ENCODE measurements at regions not wholly inside any gene's neighbourhood (a gene's known extent, or its start where the extent isn't known, plus 50 kb on each side); places are given as distances from the start of the nearest gene placed in this dataset.

GRCh38 chr6:43949551-43949991 lies 177.7 kb downstream of the MRPL14 start:
- Histone ChIP-seq H3K27me3 (ENCODE audit: control insufficient read depth in 2 of 2, insufficient read depth in 2 of 2, low read length in 2 of 2) (peaks cover 2 to 3% of the 10 kb centered on the region in 2 experiments), H3K9me1 (replicated peaks; ENCODE audit: control insufficient read depth, extremely low read depth, insufficient read depth, low read length) (no peaks in the 10 kb centered on the region), H2AFZ (ENCODE audit: low read depth, low read length) (no peak overlapping the region), H4K20me1 (replicated peaks; ENCODE audit: control insufficient read depth, extremely low read depth, insufficient read depth, low read length) (no peaks in the 10 kb centered on the region), H3K4me2 (ENCODE audit: insufficient read depth, low read length) (no peak overlapping the region), H3K9me3 (replicated peaks; ENCODE audit: control insufficient read depth, insufficient read depth, low read length) (no peaks in the 10 kb centered on the region), H3K4me3 (replicated peaks in 1 of 3; ENCODE audit: insufficient read depth in 1 of 3, low read depth in 1 of 3, low read length in 3 of 3) (no peak overlapping the region), H3K79me2 (ENCODE audit: control insufficient read depth, insufficient read depth, low read length) (no peaks in the 10 kb centered on the region), H3K9ac (replicated peaks; ENCODE audit: extremely low read depth, insufficient read depth, low read length) (no peak overlapping the region), H3K36me3 (ENCODE audit: control insufficient read depth in 2 of 2, extremely low read depth in 1 of 2, insufficient read depth in 2 of 2, low read length in 2 of 2) (no peaks in the 10 kb centered on the region), H3K27ac (ENCODE audit: insufficient read depth, low read depth, low read length) (no peak overlapping the region), H3K4me1 (ENCODE audit: control insufficient read depth, extremely low read depth, insufficient read depth, low read length) (no peaks in the 10 kb centered on the region)
- POLR2A ChIA-PET: no interaction called here
- DNase-seq (ENCODE audit: low read depth, low spot score) (no peak), FAIRE-seq (no peak)
- dilution Hi-C loops (cut with MboI; ENCODE audit: extremely low pct_ligation_motif_present, low sequenced_read_pairs) (no loop called here), intact Hi-C loops (cut with micrococcal nuclease) (no loop called here)
- CTCF ChIA-PET: interaction anchor here (0.7 to 1.8 kb wide), 6 partner anchors 11 to 179 kb away, joined by 3 to 8 read pairs (median 4); partner anchors contain the start of gene VEGFA
- no TSS peak for BruUV-seq (replicated peaks)
- TF ChIP-seq POLR2A (IDR thresholded peaks at IDR 0.05; ENCODE audit: low read depth, low read length): no peak
- no peak for TF ChIP-seq MYC (IDR thresholded peaks at IDR 0.05; ENCODE audit: low read depth, low read length)
- TF ChIP-seq CTCF (IDR thresholded peaks at IDR 0.05; ENCODE audit: extremely low read depth in 1 of 2, insufficient read depth in 1 of 2, low read depth in 1 of 2, low read length in 2 of 2): no peak
- TF ChIP-seq FOS (IDR thresholded peaks at IDR 0.05; ENCODE audit: borderline replicate concordance, insufficient read depth, low read length): no peak
- no peak for TF ChIP-seq EZH2 (IDR thresholded peaks at IDR 0.05; ENCODE audit: borderline replicate concordance, low read depth, low read length, severe bottlenecking)
- TF ChIP-seq, protein P1, sequence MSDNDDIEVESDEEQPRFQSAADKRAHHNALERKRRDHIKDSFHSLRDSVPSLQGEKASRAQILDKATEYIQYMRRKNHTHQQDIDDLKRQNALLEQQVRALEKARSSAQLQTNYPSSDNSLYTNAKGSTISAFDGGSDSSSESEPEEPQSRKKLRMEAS (IDR thresholded peaks at IDR 0.05; ENCODE audit: insufficient read depth, insufficient read length): no peak
- no peak for TF ChIP-seq GATA2 (IDR thresholded peaks at IDR 0.05; ENCODE audit: insufficient read depth, insufficient read length, low read depth, low read length)
- TF ChIP-seq JUN (IDR thresholded peaks at IDR 0.05; ENCODE audit: borderline replicate concordance, insufficient read depth, insufficient read length, low read depth): no peak
- TF ChIP-seq POLR2AphosphoS5 (IDR thresholded peaks at IDR 0.05; ENCODE audit: insufficient read depth, low read depth, low read length): no peak

Data from endothelial cell of umbilical vein (primary cell).